ENCODE measurements at regions not wholly inside any gene's neighbourhood (a gene's known extent, or its start where the extent isn't known, plus 50 kb on each side); places are given as distances from the start of the nearest gene placed in this dataset.

DNA sequence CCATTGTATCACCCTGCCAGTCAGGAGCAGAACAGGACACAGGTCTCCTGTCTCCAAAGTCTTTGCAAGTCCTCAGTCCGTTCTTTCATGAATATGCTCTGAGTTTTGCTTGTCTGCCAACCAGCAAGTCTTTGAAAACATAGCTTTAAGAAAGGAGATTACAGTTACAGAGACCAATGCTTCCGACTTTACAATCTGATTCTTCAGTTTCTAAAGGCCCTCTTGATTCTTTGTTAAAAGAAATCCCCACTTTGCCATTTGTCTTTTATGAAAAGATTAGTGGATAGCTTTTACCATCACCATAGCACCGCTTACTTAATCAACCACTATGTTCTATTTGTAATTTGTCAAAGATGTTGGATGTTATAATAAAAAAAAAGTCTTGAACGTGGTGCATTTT is 562.8 kb upstream of the BTBD3 start:
- Histone ChIP-seq H3K4me3 (ENCODE audit: low read length) (no peak overlapping the region), H3K36me3 (ENCODE audit: insufficient read depth, low read length) (no peaks in the 10 kb centered on the region), H3K4me2 (ENCODE audit: low read length) (no peak overlapping the region), H3F3A (ENCODE audit: insufficient read depth, low read length, poor library complexity, severe bottlenecking) (peaks cover 14% of the 10 kb centered on the region), H3K9ac (ENCODE audit: low read length) (no peak overlapping the region), H3K9me2 (ENCODE audit: insufficient read depth, low read length) (no peaks in the 10 kb centered on the region), H2AFZ (ENCODE audit: low read depth, low read length) (no peak overlapping the region), H3K27ac (ENCODE audit: low read length) (no peak overlapping the region), H3K79me2 (replicated peaks; ENCODE audit: insufficient read depth, low read length) (no peaks in the 10 kb centered on the region), H3K27me3 (ENCODE audit: insufficient read depth, low read depth, low read length) (no peaks in the 10 kb centered on the region), H4K20me1 (ENCODE audit: insufficient read depth) (no peaks in the 10 kb centered on the region), H3K9me3 (ENCODE audit: low read length) (no peaks in the 10 kb centered on the region)
- no peak for TF ChIP-seq POLR2AphosphoS5 (IDR thresholded peaks at IDR 0.05)
- TF ChIP-seq MXI1 (conservative IDR thresholded peaks at IDR 0.05; ENCODE audit: poor library complexity, severe bottlenecking), result no peak
- TF ChIP-seq, protein P1, sequence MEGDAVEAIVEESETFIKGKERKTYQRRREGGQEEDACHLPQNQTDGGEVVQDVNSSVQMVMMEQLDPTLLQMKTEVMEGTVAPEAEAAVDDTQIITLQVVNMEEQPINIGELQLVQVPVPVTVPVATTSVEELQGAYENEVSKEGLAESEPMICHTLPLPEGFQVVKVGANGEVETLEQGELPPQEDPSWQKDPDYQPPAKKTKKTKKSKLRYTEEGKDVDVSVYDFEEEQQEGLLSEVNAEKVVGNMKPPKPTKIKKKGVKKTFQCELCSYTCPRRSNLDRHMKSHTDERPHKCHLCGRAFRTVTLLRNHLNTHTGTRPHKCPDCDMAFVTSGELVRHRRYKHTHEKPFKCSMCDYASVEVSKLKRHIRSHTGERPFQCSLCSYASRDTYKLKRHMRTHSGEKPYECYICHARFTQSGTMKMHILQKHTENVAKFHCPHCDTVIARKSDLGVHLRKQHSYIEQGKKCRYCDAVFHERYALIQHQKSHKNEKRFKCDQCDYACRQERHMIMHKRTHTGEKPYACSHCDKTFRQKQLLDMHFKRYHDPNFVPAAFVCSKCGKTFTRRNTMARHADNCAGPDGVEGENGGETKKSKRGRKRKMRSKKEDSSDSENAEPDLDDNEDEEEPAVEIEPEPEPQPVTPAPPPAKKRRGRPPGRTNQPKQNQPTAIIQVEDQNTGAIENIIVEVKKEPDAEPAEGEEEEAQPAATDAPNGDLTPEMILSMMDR (IDR thresholded peaks at IDR 0.05; ENCODE audit: poor library complexity, severe bottlenecking), result no peak
- TF ChIP-seq EP300 (conservative IDR thresholded peaks at IDR 0.05; ENCODE audit: poor library complexity, severe bottlenecking), result no peak
- TF ChIP-seq EZH2 (IDR thresholded peaks at IDR 0.05; ENCODE audit: borderline replicate concordance, insufficient read depth, low read length, poor library complexity, severe bottlenecking), result no peak
- no peak for TF ChIP-seq TAF1 (IDR thresholded peaks at IDR 0.05; ENCODE audit: low read depth)
- TF ChIP-seq, protein P2, sequence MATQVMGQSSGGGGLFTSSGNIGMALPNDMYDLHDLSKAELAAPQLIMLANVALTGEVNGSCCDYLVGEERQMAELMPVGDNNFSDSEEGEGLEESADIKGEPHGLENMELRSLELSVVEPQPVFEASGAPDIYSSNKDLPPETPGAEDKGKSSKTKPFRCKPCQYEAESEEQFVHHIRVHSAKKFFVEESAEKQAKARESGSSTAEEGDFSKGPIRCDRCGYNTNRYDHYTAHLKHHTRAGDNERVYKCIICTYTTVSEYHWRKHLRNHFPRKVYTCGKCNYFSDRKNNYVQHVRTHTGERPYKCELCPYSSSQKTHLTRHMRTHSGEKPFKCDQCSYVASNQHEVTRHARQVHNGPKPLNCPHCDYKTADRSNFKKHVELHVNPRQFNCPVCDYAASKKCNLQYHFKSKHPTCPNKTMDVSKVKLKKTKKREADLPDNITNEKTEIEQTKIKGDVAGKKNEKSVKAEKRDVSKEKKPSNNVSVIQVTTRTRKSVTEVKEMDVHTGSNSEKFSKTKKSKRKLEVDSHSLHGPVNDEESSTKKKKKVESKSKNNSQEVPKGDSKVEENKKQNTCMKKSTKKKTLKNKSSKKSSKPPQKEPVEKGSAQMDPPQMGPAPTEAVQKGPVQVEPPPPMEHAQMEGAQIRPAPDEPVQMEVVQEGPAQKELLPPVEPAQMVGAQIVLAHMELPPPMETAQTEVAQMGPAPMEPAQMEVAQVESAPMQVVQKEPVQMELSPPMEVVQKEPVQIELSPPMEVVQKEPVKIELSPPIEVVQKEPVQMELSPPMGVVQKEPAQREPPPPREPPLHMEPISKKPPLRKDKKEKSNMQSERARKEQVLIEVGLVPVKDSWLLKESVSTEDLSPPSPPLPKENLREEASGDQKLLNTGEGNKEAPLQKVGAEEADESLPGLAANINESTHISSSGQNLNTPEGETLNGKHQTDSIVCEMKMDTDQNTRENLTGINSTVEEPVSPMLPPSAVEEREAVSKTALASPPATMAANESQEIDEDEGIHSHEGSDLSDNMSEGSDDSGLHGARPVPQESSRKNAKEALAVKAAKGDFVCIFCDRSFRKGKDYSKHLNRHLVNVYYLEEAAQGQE (IDR thresholded peaks at IDR 0.05; ENCODE audit: borderline replicate concordance), result no peak
- no peak for TF ChIP-seq RAD21 (conservative IDR thresholded peaks at IDR 0.05)
- TF ChIP-seq SMC3 (conservative IDR thresholded peaks at IDR 0.05; ENCODE audit: poor library complexity), result no peak

DNA sequence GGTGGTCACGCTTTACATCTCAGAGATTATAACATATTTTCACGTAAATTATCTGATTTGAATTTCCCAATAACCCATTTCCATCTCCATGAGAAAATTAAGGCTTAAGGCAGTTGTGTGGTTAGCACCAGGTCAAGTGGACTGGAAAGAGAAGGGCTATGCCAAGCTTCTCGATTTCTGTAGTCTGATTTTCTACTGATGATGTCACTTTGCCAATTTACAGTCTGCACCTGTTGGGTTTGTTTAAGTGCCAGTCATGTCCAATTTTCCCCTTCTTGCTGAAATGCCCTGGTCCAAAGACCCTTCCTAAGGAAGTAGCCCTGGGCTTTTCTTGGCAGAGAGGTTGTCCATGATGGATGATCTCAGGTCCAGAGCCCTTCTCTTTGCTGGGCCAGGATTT is 562.3 kb upstream of the BTBD3 start:
- Histone ChIP-seq H4K20me1 (ENCODE audit: insufficient read depth) (no peaks in the 10 kb centered on the region), H3F3A (ENCODE audit: insufficient read depth, low read length, poor library complexity, severe bottlenecking) (peaks cover 14% of the 10 kb centered on the region), H3K9ac (ENCODE audit: low read length) (no peak overlapping the region), H3K27me3 (ENCODE audit: insufficient read depth, low read depth, low read length) (no peaks in the 10 kb centered on the region), H2AFZ (ENCODE audit: low read depth, low read length) (no peak overlapping the region), H3K9me3 (ENCODE audit: low read length) (no peaks in the 10 kb centered on the region), H3K27ac (ENCODE audit: low read length) (no peak overlapping the region), H3K36me3 (ENCODE audit: insufficient read depth, low read length) (no peaks in the 10 kb centered on the region), H3K79me2 (replicated peaks; ENCODE audit: insufficient read depth, low read length) (no peaks in the 10 kb centered on the region), H3K9me2 (ENCODE audit: insufficient read depth, low read length) (no peaks in the 10 kb centered on the region), H3K4me2 (ENCODE audit: low read length) (no peak overlapping the region), H3K4me3 (ENCODE audit: low read length) (no peak overlapping the region)
- TF ChIP-seq MXI1 (conservative IDR thresholded peaks at IDR 0.05; ENCODE audit: poor library complexity, severe bottlenecking), result no peak
- TF ChIP-seq POLR2AphosphoS5 (IDR thresholded peaks at IDR 0.05), result no peak
- TF ChIP-seq, protein P2 (IDR thresholded peaks at IDR 0.05; ENCODE audit: borderline replicate concordance), result no peak
- no peak for TF ChIP-seq EP300 (conservative IDR thresholded peaks at IDR 0.05; ENCODE audit: poor library complexity, severe bottlenecking)
- TF ChIP-seq EZH2 (IDR thresholded peaks at IDR 0.05; ENCODE audit: borderline replicate concordance, insufficient read depth, low read length, poor library complexity, severe bottlenecking), result no peak
- no peak for TF ChIP-seq SMC3 (conservative IDR thresholded peaks at IDR 0.05; ENCODE audit: poor library complexity)
- no peak for TF ChIP-seq RAD21 (conservative IDR thresholded peaks at IDR 0.05)
- TF ChIP-seq, protein P1 (IDR thresholded peaks at IDR 0.05; ENCODE audit: poor library complexity, severe bottlenecking), result no peak
- no peak for TF ChIP-seq TAF1 (IDR thresholded peaks at IDR 0.05; ENCODE audit: low read depth)

Data from neural cell (in vitro differentiated cells).